Sigmoid colon (tissue), 6 donors: ENCODE measurements at regions not wholly inside any gene's neighbourhood (a gene's known extent, or its start where the extent isn't known, plus 50 kb on each side); places are given as distances from the start of the nearest gene placed in this dataset.

Experiments used
- DNase-seq: peaks from one replicate; pipeline ENCODE4 v3.0.0-alpha.2; 2019
- H3K27ac ChIP-seq, 4 donors: fragments of 200-600 bp; sonication (generic); one replicate each; pipeline ENCODE4 v1.5.1; 2016 to 2019; ENCODE audit warnings: mild to moderate bottlenecking in 1 of 4
- H3K27me3 ChIP-seq, 3 donors: fragments of 200-600 bp; sonication (generic); one replicate each; pipeline ENCODE4 v1.5.1; 2019; ENCODE audit warnings: mild to moderate bottlenecking in 1 of 3
- H3K36me3 ChIP-seq, 4 donors: fragments of 200-600 bp; sonication (generic); one replicate each; pipeline ENCODE4 v1.5.1; 2016 to 2019
- H3K4me1 ChIP-seq, 4 donors: fragments of 200-600 bp; sonication (generic); one replicate each; pipeline ENCODE4 v1.5.1; 2017 to 2019
- H3K4me3 ChIP-seq, 4 donors: fragments of 200-600 bp; sonication (generic); one replicate each; pipeline ENCODE4 v1.5.1; 2017 to 2019; ENCODE audit warnings: mild to moderate bottlenecking in 2 of 4, moderate library complexity in 1 of 4
- H3K9me3 ChIP-seq, 4 donors: fragments of 200-600 bp in 3 of 4; sonication (generic) in 3 of 4; one replicate each; pipeline versions ENCODE4 v1.5.1 to v1.6.1; 2013 to 2019
- EP300 ChIP-seq, 4 donors: sonication (generic); formaldehyde crosslinking; IDR thresholded peaks; one replicate each; pipeline ENCODE4 v1.6.1; 2017; ENCODE audit warnings: antibody characterized with exemption in 4 of 4
- POLR2A ChIP-seq, 2 donors: fragments of 450-650 bp; IDR thresholded peaks; one replicate each; pipeline ENCODE4 v1.6.1; 2016; ENCODE audit warnings: antibody characterized with exemption in 2 of 2, mild to moderate bottlenecking in 2 of 2, moderate library complexity in 2 of 2
- POLR2AphosphoS5 ChIP-seq, 4 donors: sonication (generic); formaldehyde crosslinking; IDR thresholded peaks; one replicate each; pipeline ENCODE4 v1.6.1; 2017; ENCODE audit warnings: antibody characterized with exemption in 4 of 4
- WGBS, 2 donors: extraction: QIAGEN DNeasy Blood & Tissue Kit; methylation state at CpG; one replicate each; pipeline ENCODE4 v1.1.7; 2013; 5-methylcytosine and 5-hydroxymethylcytosine counted together
- intact Hi-C: fragments of 100-400 bp; cut with DNase I; formaldehyde crosslinking; loops from one replicate; pipeline ENCODE4 v1.15.1; 2023
- TF ChIP-seq, protein P1 (sequence below), 4 experiments: fragments of 450-650 bp in 3 of 4; fragments of 200-600 bp in 1 of 4; IDR thresholded peaks; one replicate each; pipeline ENCODE4 v1.5.1; 2016 to 2019; ENCODE audit warnings: antibody characterized with exemption in 4 of 4, mild to moderate bottlenecking in 3 of 4, moderate library complexity in 2 of 4
- donor health status: healthy with polysubstance abuse.
- donor health status: healthy.

DNA sequence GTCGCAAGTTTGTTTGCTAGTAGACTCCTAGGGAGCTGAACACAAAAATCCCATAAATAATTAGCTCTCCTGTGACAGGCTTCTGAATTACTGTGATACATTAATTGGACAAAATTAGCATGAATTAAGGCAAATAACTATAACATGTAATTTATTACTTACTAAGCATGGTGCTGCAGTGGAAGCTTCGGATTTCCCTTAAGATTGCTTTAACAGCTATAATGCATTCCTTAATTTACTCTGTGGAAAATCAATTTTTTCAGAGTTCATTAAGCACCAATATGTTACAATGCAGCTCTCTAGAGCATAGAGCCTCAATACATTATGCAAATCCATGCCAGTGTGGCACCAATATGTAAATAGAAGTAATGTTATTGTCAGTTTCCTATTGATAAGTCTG, 201.5 kb downstream of the MDFIC start:
- Histone ChIP-seq H3K4me3 (no peak overlapping the region), H3K27me3 (no peaks in the 10 kb centered on the region), H3K4me1 (peaks cover 0 to 28% (median 16%) of the 10 kb centered on the region in 4 donors), H3K36me3 (no peaks in the 10 kb centered on the region), H3K9me3 (no peaks in the 10 kb centered on the region), H3K27ac (peak overlapping the region in 1 of 4 donors; percentile 21)
- WGBS, 2 donors, result 89 to 96% methylated on average over 2 of the region's 2 CpGs
- TF ChIP-seq POLR2AphosphoS5 (IDR thresholded peaks at IDR 0.05) (no peak), EP300 (IDR thresholded peaks at IDR 0.05) (no peak), POLR2A (IDR thresholded peaks at IDR 0.05) (no peak)
- TF ChIP-seq, protein P1, sequence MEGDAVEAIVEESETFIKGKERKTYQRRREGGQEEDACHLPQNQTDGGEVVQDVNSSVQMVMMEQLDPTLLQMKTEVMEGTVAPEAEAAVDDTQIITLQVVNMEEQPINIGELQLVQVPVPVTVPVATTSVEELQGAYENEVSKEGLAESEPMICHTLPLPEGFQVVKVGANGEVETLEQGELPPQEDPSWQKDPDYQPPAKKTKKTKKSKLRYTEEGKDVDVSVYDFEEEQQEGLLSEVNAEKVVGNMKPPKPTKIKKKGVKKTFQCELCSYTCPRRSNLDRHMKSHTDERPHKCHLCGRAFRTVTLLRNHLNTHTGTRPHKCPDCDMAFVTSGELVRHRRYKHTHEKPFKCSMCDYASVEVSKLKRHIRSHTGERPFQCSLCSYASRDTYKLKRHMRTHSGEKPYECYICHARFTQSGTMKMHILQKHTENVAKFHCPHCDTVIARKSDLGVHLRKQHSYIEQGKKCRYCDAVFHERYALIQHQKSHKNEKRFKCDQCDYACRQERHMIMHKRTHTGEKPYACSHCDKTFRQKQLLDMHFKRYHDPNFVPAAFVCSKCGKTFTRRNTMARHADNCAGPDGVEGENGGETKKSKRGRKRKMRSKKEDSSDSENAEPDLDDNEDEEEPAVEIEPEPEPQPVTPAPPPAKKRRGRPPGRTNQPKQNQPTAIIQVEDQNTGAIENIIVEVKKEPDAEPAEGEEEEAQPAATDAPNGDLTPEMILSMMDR (IDR thresholded peaks at IDR 0.05), result no peak
- no peak for DNase-seq
- intact Hi-C loops, result no loop called here

GRCh38 chr7:115122388-115122787, 200.5 kb downstream of the MDFIC start:
- H3K36me3 ChIP-seq, result no peaks in the 10 kb centered on the region
- no peak overlapping the region for H3K4me3 ChIP-seq
- peaks cover 0 to 28% (median 15%) of the 10 kb centered on the region in 4 donors for H3K4me1 ChIP-seq
- no peaks in the 10 kb centered on the region for H3K9me3 ChIP-seq
- peak overlapping the region in 1 of 4 donors; percentile 21 for H3K27ac ChIP-seq
- intact Hi-C loops, result no loop called here
- TF ChIP-seq EP300 (IDR thresholded peaks at IDR 0.05), result no peak
- TF ChIP-seq POLR2A (IDR thresholded peaks at IDR 0.05), result no peak
- TF ChIP-seq, protein P1 (IDR thresholded peaks at IDR 0.05), result no peak
- TF ChIP-seq POLR2AphosphoS5 (IDR thresholded peaks at IDR 0.05), result no peak
- 57 to 76% methylated on average over 1 of the region's 1 CpG for WGBS, 2 donors
- H3K27me3 ChIP-seq, result no peaks in the 10 kb centered on the region
- DNase-seq, result no peak

- no peaks in the 10 kb centered on the region for H3K27me3 ChIP-seq
- whole genome bisulfite sequencing, 2 donors, result 88 to 89% methylated on average over 2 of the region's 2 CpGs
These were observed 195.9 kb downstream of the MDFIC start for GRCh38 chr7:115117748-115118147.

DNA sequence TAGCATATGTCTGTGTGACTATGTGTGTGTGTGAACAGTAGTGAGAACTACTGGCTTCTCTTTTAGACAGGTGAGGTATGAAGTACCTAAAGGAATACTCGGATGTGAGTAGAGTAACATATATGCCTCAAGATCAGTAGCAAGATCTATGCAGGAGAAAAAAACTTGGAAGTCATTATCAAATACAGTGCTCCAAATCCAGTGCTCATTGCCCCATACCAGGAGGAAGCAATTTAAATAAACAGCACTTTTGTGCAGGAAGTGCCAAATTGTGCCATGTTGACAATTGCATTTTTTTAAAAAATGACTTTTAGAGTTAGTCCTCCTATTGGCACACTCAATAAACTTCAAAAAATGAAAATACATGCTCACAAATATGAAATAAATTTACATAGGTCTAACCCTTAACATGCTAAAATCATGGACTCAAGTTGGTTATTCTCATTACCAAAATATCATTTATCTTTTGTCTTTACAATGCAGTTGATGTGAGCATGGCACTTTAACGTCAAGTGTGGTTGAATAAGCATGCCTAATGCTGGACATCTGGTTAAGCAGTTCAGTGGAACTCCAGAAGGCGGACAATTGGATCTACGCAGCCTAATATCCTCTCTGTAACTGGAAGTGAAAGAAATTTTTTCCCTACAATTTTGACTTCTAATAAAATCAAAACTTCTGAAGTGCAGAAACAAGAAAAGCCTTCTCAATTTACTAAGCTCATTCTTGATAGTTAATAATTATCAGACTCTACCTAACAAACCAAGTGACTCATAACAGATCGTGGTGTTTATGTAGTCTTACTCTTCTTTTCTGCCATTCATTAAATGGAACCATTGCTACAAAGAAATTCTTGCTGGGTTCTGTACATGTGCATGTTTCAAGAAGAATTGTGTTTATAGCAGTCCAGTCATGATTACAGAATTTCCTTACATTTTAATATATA, 195.2 kb downstream of the MDFIC start:
- Histone ChIP-seq H3K27me3 (no peaks in the 10 kb centered on the region), H3K4me1 (peaks cover 0 to 3% (median 1%) of the 10 kb centered on the region in 4 donors), H3K9me3 (no peaks in the 10 kb centered on the region), H3K4me3 (no peak overlapping the region), H3K27ac (no peak overlapping the region), H3K36me3 (no peaks in the 10 kb centered on the region)
- DNase-seq, result no peak
- intact Hi-C loops, result no loop called here
- no peak for TF ChIP-seq POLR2A (IDR thresholded peaks at IDR 0.05)
- 82 to 92% methylated on average over 5 of the region's 5 CpGs for WGBS, 2 donors

More at GRCh38 chr7:115117748-115118147, 195.9 kb downstream of the MDFIC start:
- no peak for DNase-seq
- TF ChIP-seq EP300 (IDR thresholded peaks at IDR 0.05), result no peak
- TF ChIP-seq POLR2A (IDR thresholded peaks at IDR 0.05), result no peak
- TF ChIP-seq, protein P1 (IDR thresholded peaks at IDR 0.05), result no peak
- H3K9me3 ChIP-seq, result no peaks in the 10 kb centered on the region
- intact Hi-C loops, result no loop called here
- peaks cover 0 to 10% (median 7%) of the 10 kb centered on the region in 4 donors for H3K4me1 ChIP-seq
- H3K27ac ChIP-seq, result no peak overlapping the region
- no peak overlapping the region for H3K4me3 ChIP-seq
- H3K36me3 ChIP-seq, result no peaks in the 10 kb centered on the region

DNA sequence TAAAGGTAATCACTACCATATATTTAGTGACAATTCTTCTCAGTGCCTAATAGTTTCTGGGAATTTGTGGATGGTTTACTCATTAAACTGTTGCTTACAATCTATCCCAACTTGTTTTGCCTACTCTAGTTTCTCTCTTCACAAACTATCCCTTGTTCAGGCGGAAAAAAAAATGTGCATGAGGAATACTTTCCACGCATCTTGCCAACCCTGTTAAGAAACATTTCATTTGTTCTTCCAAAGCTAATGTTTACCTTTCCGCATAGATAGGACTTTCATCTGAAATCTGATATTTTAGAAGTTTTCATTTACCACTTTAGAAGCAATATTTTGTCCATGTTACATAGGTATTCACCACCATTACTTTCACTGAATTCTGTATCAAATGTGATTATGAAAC, 191.9 kb downstream of the MDFIC start:
- TF ChIP-seq POLR2AphosphoS5 (IDR thresholded peaks at IDR 0.05) (no peak), EP300 (IDR thresholded peaks at IDR 0.05) (no peak), POLR2A (IDR thresholded peaks at IDR 0.05) (no peak)
- TF ChIP-seq, protein P1 (IDR thresholded peaks at IDR 0.05), result no peak
- H3K4me1 ChIP-seq, result no peaks in the 10 kb centered on the region
- no peaks in the 10 kb centered on the region for H3K27me3 ChIP-seq
- no peaks in the 10 kb centered on the region for H3K9me3 ChIP-seq
- H3K36me3 ChIP-seq, result no peaks in the 10 kb centered on the region
- H3K4me3 ChIP-seq, result no peak overlapping the region
- 94 to 96% methylated on average over 3 of the region's 3 CpGs for WGBS, 2 donors
- no peak overlapping the region for H3K27ac ChIP-seq
- intact Hi-C loops, result no loop called here
- DNase-seq, result no peak
